OCI-LY7 (cell line): ENCODE measurements at regions not wholly inside any gene's neighbourhood (a gene's known extent, or its start where the extent isn't known, plus 50 kb on each side); places are given as distances from the start of the nearest gene placed in this dataset.

Source experiments
- CTCF ChIP-seq: fragments of 200-600 bp; sonication (generic); conservative IDR thresholded peaks from 2 replicates; pipeline ENCODE4 v1.5.1; 2014; ENCODE audit warnings: mild to moderate bottlenecking, antibody characterized with exemption, low read length, moderate library complexity, mixed read lengths
- EZH2phosphoT487 ChIP-seq: fragments of 200-600 bp; sonication (generic); IDR thresholded peaks from 2 replicates; pipeline ENCODE4 v1.6.1; 2018; ENCODE audit warnings: low read depth, borderline replicate concordance, mild to moderate bottlenecking, mixed run types, antibody characterized with exemption, low read length, moderate library complexity, mixed read lengths

GRCh38 chr12:11577658-11578260 is 71.7 kb upstream of the ETV6 start:
- no peak for TF ChIP-seq CTCF
- no peak for TF ChIP-seq EZH2phosphoT487
